Right lobe of liver (tissue), 6 donors: ENCODE measurements at regions not wholly inside any gene's neighbourhood (a gene's known extent, or its start where the extent isn't known, plus 50 kb on each side); places are given as distances from the start of the nearest gene placed in this dataset.

ENCODE experiments used
- ATAC-seq, 4 donors: fragments of 200-7000 bp; cut with Tn5 transposase; one replicate each; pipeline ENCODE4 v1.9.1; 2020; ENCODE audit warnings: mild to moderate bottlenecking in 4 of 4, moderate library complexity in 4 of 4
- DNase-seq, 3 donors: peaks; one replicate each; pipeline ENCODE4 v3.0.0-alpha.2; 2020
- H3K27ac ChIP-seq, 3 donors: fragments of 200-600 bp; one replicate each; pipeline ENCODE4 v1.8.0; 2022
- H3K27me3 ChIP-seq, 2 donors: fragments of 200-600 bp; one replicate each; pipeline ENCODE4 v1.8.0; 2022
- H3K36me3 ChIP-seq, 4 donors: fragments of 200-600 bp; sonication (generic) in 1 of 4; one replicate each; pipeline versions ENCODE4 v1.5.1 to v1.8.0; 2017 to 2022; ENCODE audit warnings: control low read depth in 1 of 4
- H3K4me1 ChIP-seq, 4 donors: fragments of 200-600 bp; sonication (generic) in 1 of 4; one replicate each; pipeline versions ENCODE4 v1.5.1 to v1.8.0; 2017 to 2022; ENCODE audit warnings: control low read depth in 1 of 4
- H3K4me3 ChIP-seq, 3 donors: fragments of 200-600 bp; one replicate each; pipeline ENCODE4 v1.8.0; 2022
- H3K9me3 ChIP-seq, 4 donors: fragments of 200-600 bp; sonication (generic) in 1 of 4; one replicate each; pipeline versions ENCODE4 v1.5.1 to v1.8.0; 2017 to 2022; ENCODE audit warnings: control low read depth in 1 of 4
- POLR2A ChIP-seq: fragments of 450-650 bp; IDR thresholded peaks from one replicate; pipeline ENCODE4 v1.6.1; 2017; ENCODE audit warnings: antibody characterized with exemption, mild to moderate bottlenecking
- WGBS: methylation state at CpG from one replicate; pipeline ENCODE4 v1.1.6; 2018; ENCODE audit warnings: low coverage, low lambda C conversion rate; ENCODE audit not compliant: insufficient coverage; ENCODE audit errors: missing lambda C conversion rate; 5-methylcytosine and 5-hydroxymethylcytosine counted together
- intact Hi-C, 2 donors: fragments of 100-400 bp; cut with DNase I; formaldehyde crosslinking; loops; one replicate each; pipeline versions ENCODE4 v1.11.2 to v1.14.1; 2022
- TF ChIP-seq, protein P1 (sequence below), 4 donors: fragments of 200-600 bp in 3 of 4; fragments of 450-650 bp in 1 of 4; IDR thresholded peaks; one replicate each; pipeline versions ENCODE4 v1.5.1 to v1.8.0; 2016 to 2022; ENCODE audit warnings: antibody characterized with exemption in 4 of 4, mild to moderate bottlenecking in 2 of 4
- donor health status: DM: no; HTN: yes; CAD: no.
- donor health status: DM: no; HTN: no; CAD: no.
- donor health status: DM: no; HTN: no; CAD: no.
- donor health status: DM: no; HTN: yes; CAD: no.
- donor health status: DM: no; HTN: yes; CAD: no.

DNA sequence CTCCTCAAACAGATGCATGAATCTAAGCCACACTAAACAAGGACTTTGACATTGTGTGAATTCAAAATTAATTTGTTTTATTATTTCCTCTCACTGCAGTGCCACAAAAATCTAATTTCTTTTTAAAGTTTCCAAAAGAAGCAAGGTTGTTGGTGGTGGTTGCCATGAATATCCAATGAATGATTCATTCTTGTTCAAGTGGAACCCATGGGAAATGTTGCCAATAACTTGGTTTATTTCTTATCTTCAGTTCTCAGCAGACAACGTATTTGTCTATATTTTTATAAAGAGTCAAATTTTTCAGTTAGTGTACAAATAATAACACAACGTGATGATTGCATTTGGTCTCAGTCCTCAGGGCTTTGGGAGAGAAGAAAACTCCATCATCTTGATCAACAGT lies 309.4 kb upstream of the NOCT start:
- Histone ChIP-seq H3K27me3 (no peaks in the 10 kb centered on the region), H3K4me1 (no peaks in the 10 kb centered on the region), H3K4me3 (no peak overlapping the region), H3K27ac (no peak overlapping the region), H3K36me3 (no peaks in the 10 kb centered on the region), H3K9me3 (no peaks in the 10 kb centered on the region)
- no peak for ATAC-seq
- intact Hi-C loops, result no loop called here
- no peak for DNase-seq
- 25% methylated on average over 2 of the region's 2 CpGs for WGBS
- no peak for TF ChIP-seq POLR2A
- TF ChIP-seq, protein P1, sequence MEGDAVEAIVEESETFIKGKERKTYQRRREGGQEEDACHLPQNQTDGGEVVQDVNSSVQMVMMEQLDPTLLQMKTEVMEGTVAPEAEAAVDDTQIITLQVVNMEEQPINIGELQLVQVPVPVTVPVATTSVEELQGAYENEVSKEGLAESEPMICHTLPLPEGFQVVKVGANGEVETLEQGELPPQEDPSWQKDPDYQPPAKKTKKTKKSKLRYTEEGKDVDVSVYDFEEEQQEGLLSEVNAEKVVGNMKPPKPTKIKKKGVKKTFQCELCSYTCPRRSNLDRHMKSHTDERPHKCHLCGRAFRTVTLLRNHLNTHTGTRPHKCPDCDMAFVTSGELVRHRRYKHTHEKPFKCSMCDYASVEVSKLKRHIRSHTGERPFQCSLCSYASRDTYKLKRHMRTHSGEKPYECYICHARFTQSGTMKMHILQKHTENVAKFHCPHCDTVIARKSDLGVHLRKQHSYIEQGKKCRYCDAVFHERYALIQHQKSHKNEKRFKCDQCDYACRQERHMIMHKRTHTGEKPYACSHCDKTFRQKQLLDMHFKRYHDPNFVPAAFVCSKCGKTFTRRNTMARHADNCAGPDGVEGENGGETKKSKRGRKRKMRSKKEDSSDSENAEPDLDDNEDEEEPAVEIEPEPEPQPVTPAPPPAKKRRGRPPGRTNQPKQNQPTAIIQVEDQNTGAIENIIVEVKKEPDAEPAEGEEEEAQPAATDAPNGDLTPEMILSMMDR (IDR thresholded peaks at IDR 0.05), result no peak

DNA sequence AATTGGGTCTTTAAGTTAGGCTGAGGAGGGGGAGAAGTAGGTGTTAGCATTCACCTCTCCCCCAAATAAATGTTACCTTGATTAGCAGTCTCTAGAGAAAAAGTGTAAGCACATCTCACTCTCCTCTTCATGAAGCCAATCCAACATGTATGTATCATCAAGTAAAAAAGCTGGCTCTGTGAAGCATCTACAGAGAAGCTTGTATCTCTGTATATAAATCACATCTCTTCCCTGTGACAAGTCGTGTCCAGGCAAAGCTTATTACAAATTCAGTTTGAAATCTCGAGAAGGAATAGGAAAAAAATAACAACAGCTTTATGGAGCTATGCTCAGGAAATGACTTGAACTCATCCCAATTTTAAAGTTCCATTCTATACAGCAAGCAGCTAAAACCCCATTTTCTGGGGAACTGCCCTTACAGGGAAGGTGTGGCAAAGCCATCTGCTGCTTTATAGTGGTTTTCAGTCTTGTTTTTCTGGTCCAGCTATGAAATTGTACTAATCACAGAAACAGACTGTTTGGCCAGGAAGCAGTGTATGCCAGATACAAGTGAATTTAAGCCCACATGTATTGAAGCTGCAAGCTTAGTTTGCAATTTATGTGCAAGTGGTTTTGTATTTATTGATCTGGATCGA lies 313.3 kb upstream of the NOCT start:
- no peak overlapping the region for H3K27ac ChIP-seq
- 34% methylated on average over 3 of the region's 3 CpGs for WGBS
- no peaks in the 10 kb centered on the region for H3K9me3 ChIP-seq
- DNase-seq (no peak), ATAC-seq (no peak)
- intact Hi-C loops, result no loop called here
- H3K4me1 ChIP-seq, result no peaks in the 10 kb centered on the region
- no peaks in the 10 kb centered on the region for H3K36me3 ChIP-seq
- no peaks in the 10 kb centered on the region for H3K27me3 ChIP-seq
- no peak overlapping the region for H3K4me3 ChIP-seq
- no peak for TF ChIP-seq POLR2A
- TF ChIP-seq, protein P1 (IDR thresholded peaks at IDR 0.05), result no peak

DNA sequence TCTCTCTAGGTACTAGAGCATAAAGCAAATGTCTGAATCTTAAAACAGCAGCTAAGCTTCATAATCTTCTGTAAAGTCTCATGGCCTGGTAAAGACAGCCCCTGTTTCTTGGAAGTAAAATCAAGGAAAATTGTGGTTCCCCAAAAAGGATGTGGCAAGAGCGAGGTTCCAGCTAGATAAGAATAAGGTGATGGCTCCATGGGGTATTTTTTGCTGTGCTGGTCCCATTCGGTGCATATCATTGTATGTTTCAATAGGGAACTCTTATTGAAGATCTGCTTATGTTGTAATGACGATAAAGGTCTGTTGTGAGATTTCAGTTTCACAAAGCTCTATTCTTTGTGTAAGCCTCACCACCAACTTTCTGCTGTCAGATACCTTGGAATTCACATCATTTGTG lies 316.9 kb upstream of the NOCT start:
- ATAC-seq (no peak), DNase-seq (no peak)
- Histone ChIP-seq H3K27ac (no peak overlapping the region), H3K4me1 (no peaks in the 10 kb centered on the region), H3K27me3 (no peaks in the 10 kb centered on the region), H3K9me3 (no peaks in the 10 kb centered on the region), H3K4me3 (no peak overlapping the region), H3K36me3 (no peaks in the 10 kb centered on the region)
- WGBS, result 63% methylated on average over 3 of the region's 3 CpGs
- no peak for TF ChIP-seq POLR2A
- TF ChIP-seq, protein P1 (IDR thresholded peaks at IDR 0.05), result no peak
- intact Hi-C loops, result no loop called here

DNA sequence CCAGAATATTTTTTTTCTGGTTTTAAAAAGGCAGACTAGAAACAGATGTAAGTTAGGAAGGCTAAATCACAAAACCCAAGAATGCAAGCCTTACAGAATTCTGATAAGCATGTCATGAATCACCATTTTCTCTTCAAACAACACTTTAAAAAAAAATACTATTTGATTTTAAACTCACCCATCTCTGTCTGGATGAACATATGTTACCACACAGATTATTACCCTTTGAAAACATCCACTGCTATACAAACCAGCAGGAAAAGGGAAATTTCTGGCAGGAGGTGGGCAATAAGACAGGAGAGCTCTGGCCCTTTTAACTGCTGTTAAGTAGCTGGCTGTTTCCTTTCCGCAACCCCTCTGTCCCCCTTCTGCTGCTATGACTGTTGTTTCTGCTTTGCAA lies 317.7 kb upstream of the NOCT start:
- no peaks in the 10 kb centered on the region for H3K36me3 ChIP-seq
- intact Hi-C loops, result no loop called here
- H3K27ac ChIP-seq, result no peak overlapping the region
- DNase-seq, result no peak
- 75% methylated on average over 1 of the region's 1 CpG for WGBS
- ATAC-seq, result no peak
- H3K27me3 ChIP-seq, result no peaks in the 10 kb centered on the region
- TF ChIP-seq POLR2A, result no peak
- TF ChIP-seq, protein P1 (IDR thresholded peaks at IDR 0.05), result no peak
- no peak overlapping the region for H3K4me3 ChIP-seq
- no peaks in the 10 kb centered on the region for H3K9me3 ChIP-seq
- H3K4me1 ChIP-seq, result no peaks in the 10 kb centered on the region

DNA sequence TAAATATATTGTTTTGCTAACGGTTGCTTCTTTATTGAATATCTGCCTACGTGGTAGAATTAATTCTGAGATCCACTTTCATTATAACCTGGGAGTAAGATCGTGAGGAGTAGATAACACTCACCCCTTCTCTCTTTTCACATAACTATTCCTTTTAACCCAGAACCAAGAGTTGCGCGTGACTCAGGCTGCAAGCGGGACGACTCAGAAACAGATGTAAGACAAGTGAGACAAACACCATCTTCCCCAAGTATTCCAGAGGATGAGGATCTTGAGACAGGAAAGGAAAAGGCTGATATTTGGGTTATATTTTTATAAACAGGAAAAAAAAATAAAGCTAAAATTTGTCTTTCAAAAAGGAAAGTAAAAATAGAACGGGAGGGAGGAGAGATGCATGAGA lies 318.8 kb upstream of the NOCT start:
- no peak for TF ChIP-seq POLR2A
- TF ChIP-seq, protein P1 (IDR thresholded peaks at IDR 0.05), result no peak
- H3K36me3 ChIP-seq, result no peaks in the 10 kb centered on the region
- no peaks in the 10 kb centered on the region for H3K27me3 ChIP-seq
- H3K9me3 ChIP-seq, result no peaks in the 10 kb centered on the region
- H3K4me1 ChIP-seq, result no peaks in the 10 kb centered on the region
- WGBS, result 63% methylated on average over 8 of the region's 8 CpGs
- no peak overlapping the region for H3K4me3 ChIP-seq
- no peak for ATAC-seq
- no peak for DNase-seq
- intact Hi-C loops, result no loop called here
- H3K27ac ChIP-seq, result no peak overlapping the region
